ENCODE measurements at regions not wholly inside any gene's neighbourhood (a gene's known extent, or its start where the extent isn't known, plus 50 kb on each side); places are given as distances from the start of the nearest gene placed in this dataset.

- TF ChIP-seq YY1 (IDR thresholded peaks at IDR 0.05; ENCODE audit: low read depth, low read length) (no peak), POLR2AphosphoS5 (IDR thresholded peaks at IDR 0.05; ENCODE audit: low read depth, low read length) (no peak), SP2 (IDR thresholded peaks at IDR 0.05; ENCODE audit: low read length) (no peak)
Observed at GRCh38 chr7:68155676-68156075, 1159.0 kb downstream of the TYW1 start (continued).

All from H1 (cell line).